ENCODE measurements at regions not wholly inside any gene's neighbourhood (a gene's known extent, or its start where the extent isn't known, plus 50 kb on each side); places are given as distances from the start of the nearest gene placed in this dataset.

GRCh38 chr7:114755856-114756255, 166.0 kb upstream of the MDFIC start:
- WGBS, 2 donors = 66 to 71% methylated on average over 4 of the region's 4 CpGs
- Histone ChIP-seq H3K4me1 (ENCODE audit: control insufficient read depth in 5 of 5, insufficient read depth in 5 of 5, low read length in 5 of 5) (peaks cover 0 to 26% (median 0%) of the 10 kb centered on the region in 5 donors), H3K36me3 (ENCODE audit: control insufficient read depth in 4 of 4, insufficient read depth in 4 of 4, low read length in 4 of 4) (no peaks in the 10 kb centered on the region), H3K4me3 (no peak overlapping the region), H3K27me3 (ENCODE audit: control insufficient read depth in 3 of 3, insufficient read depth in 3 of 3, low read length in 2 of 3) (no peaks in the 10 kb centered on the region), H3K9ac (ENCODE audit: insufficient read depth in 1 of 2, low read length in 2 of 2) (no peak overlapping the region), H3K9me3 (ENCODE audit: control insufficient read depth in 4 of 4, insufficient read depth in 3 of 4, low read length in 3 of 4) (no peaks in the 10 kb centered on the region), H3K27ac (ENCODE audit: low read depth in 1 of 2, low read length in 1 of 2) (no peak overlapping the region)
- ATAC-seq (ENCODE audit: insufficient read depth, low FRiP score) (no peak), DNase-seq (peak; percentile 30 to 84 (median 78))
- TF ChIP-seq CTCF (IDR thresholded peaks at IDR 0.05; ENCODE audit: control extremely low read depth, extremely low read depth) = no peak

DNA sequence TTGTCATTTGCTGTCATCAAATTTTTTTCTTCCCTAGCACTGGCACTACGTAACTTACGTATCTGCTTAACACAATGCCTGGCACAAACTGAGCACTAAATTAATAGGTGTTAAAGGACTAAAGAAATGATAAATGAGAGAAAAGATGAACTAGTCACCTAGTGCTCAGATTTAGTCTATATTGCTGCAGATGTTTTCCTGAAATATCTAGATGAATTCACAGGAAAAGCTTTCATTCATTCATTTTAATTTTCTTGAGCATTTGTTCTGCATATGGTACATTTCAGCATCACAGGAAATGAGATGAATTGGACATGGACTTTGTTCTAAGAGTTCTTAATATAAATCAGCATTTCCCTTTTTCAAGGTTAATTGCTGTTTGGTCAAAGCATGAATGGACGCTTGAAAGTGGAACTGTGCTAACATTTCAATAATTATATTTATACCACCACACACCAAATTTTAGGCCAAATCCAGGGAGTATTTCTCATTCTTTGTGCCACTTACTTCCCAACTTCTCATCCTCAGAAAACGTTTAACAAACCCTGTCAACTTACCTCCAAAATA, 163.2 kb upstream of the MDFIC start:
- ATAC-seq (ENCODE audit: insufficient read depth, low FRiP score) = no peak
- WGBS, 2 donors = 72 to 78% methylated on average over 4 of the region's 4 CpGs
- Histone ChIP-seq H3K4me3 (no peak overlapping the region), H3K9me3 (ENCODE audit: control insufficient read depth in 4 of 4, insufficient read depth in 3 of 4, low read length in 3 of 4) (no peaks in the 10 kb centered on the region), H3K27ac (ENCODE audit: low read depth in 1 of 2, low read length in 1 of 2) (no peak overlapping the region), H3K9ac (ENCODE audit: insufficient read depth in 1 of 2, low read length in 2 of 2) (no peak overlapping the region), H3K27me3 (ENCODE audit: control insufficient read depth in 3 of 3, insufficient read depth in 3 of 3, low read length in 2 of 3) (no peaks in the 10 kb centered on the region), H3K36me3 (ENCODE audit: control insufficient read depth in 4 of 4, insufficient read depth in 4 of 4, low read length in 4 of 4) (no peaks in the 10 kb centered on the region), H3K4me1 (ENCODE audit: control insufficient read depth in 5 of 5, insufficient read depth in 5 of 5, low read length in 5 of 5) (peaks cover 0 to 26% (median 0%) of the 10 kb centered on the region in 5 donors)
- no peak for TF ChIP-seq CTCF (IDR thresholded peaks at IDR 0.05; ENCODE audit: control extremely low read depth, extremely low read depth)
- DNase-seq = peak in 1 of 3 donors; percentile 32

GRCh38 chr7:114759347-114760062, 162.4 kb upstream of the MDFIC start:
- TF ChIP-seq CTCF (IDR thresholded peaks at IDR 0.05; ENCODE audit: control extremely low read depth, extremely low read depth) = no peak
- no peaks in the 10 kb centered on the region for H3K27me3 ChIP-seq (ENCODE audit: control insufficient read depth in 3 of 3, insufficient read depth in 3 of 3, low read length in 2 of 3)
- H3K4me1 ChIP-seq (ENCODE audit: control insufficient read depth in 5 of 5, insufficient read depth in 5 of 5, low read length in 5 of 5) = peaks cover 0 to 26% (median 0%) of the 10 kb centered on the region in 5 donors
- no peak overlapping the region for H3K9ac ChIP-seq (ENCODE audit: insufficient read depth in 1 of 2, low read length in 2 of 2)
- DNase-seq (no peak), ATAC-seq (ENCODE audit: insufficient read depth, low FRiP score) (no peak)
- no peak overlapping the region for H3K4me3 ChIP-seq
- H3K9me3 ChIP-seq (ENCODE audit: control insufficient read depth in 4 of 4, insufficient read depth in 3 of 4, low read length in 3 of 4) = no peaks in the 10 kb centered on the region
- no peak overlapping the region for H3K27ac ChIP-seq (ENCODE audit: low read depth in 1 of 2, low read length in 1 of 2)
- 89 to 92% methylated on average over 2 of the region's 2 CpGs for WGBS, 2 donors
- no peaks in the 10 kb centered on the region for H3K36me3 ChIP-seq (ENCODE audit: control insufficient read depth in 4 of 4, insufficient read depth in 4 of 4, low read length in 4 of 4)

Data from lung (tissue), 11 donors.